DMS79 (cell line): ENCODE measurements at regions not wholly inside any gene's neighbourhood (a gene's known extent, or its start where the extent isn't known, plus 50 kb on each side); places are given as distances from the start of the nearest gene placed in this dataset.

Experiments
- DNase-seq: peaks from one replicate; lab custom pipeline; 2025; lab: John Stamatoyannopoulos, UW

- no peak for DNase-seq
Observed at GRCh38 chr10:78756604-78757343, 312.0 kb upstream of the ZMIZ1 start.

GRCh38 chr10:78757344-78757925, 311.3 kb upstream of the ZMIZ1 start:
- DNase-seq, result no peak

GRCh38 chr10:78758176-78758575, 310.6 kb upstream of the ZMIZ1 start:
- no peak for DNase-seq

- DNase-seq, result no peak
Observed at GRCh38 chr10:78759456-78760120, 309.2 kb upstream of the ZMIZ1 start.

- DNase-seq, result no peak
Observed at GRCh38 chr10:78760463-78761310, 308.1 kb upstream of the ZMIZ1 start.

- no peak for DNase-seq
Observed at GRCh38 chr10:78761311-78761781, 307.4 kb upstream of the ZMIZ1 start.

- no peak for DNase-seq
Observed at GRCh38 chr10:78762086-78762630, 306.6 kb upstream of the ZMIZ1 start.

- no peak for DNase-seq
Observed at GRCh38 chr10:78763234-78763633, 305.5 kb upstream of the ZMIZ1 start.

- no peak for DNase-seq
Observed at GRCh38 chr10:78763651-78764395, 304.9 kb upstream of the ZMIZ1 start.

- no peak for DNase-seq
Observed at GRCh38 chr10:78764436-78764835, 304.3 kb upstream of the ZMIZ1 start.

GRCh38 chr10:78764846-78765430, 303.8 kb upstream of the ZMIZ1 start:
- no peak for DNase-seq

GRCh38 chr10:78765726-78766335, 302.9 kb upstream of the ZMIZ1 start:
- DNase-seq, result no peak

- DNase-seq, result no peak
Observed at GRCh38 chr10:78766603-78767002, 302.2 kb upstream of the ZMIZ1 start.

GRCh38 chr10:78768041-78768835, 300.5 kb upstream of the ZMIZ1 start:
- DNase-seq, result no peak

- no peak for DNase-seq
Observed at GRCh38 chr10:78768876-78769275, 299.9 kb upstream of the ZMIZ1 start.

GRCh38 chr10:78769526-78769925, 299.2 kb upstream of the ZMIZ1 start:
- DNase-seq, result no peak

GRCh38 chr10:78770167-78771090, 298.3 kb upstream of the ZMIZ1 start:
- DNase-seq, result no peak

- DNase-seq, result no peak
Observed at GRCh38 chr10:78771260-78771659, 297.5 kb upstream of the ZMIZ1 start.
